HCT116 (cell line): ENCODE measurements at regions not wholly inside any gene's neighbourhood (a gene's known extent, or its start where the extent isn't known, plus 50 kb on each side); places are given as distances from the start of the nearest gene placed in this dataset.

Experiments
- ATAC-seq: fragments of 200-7000 bp; cut with Tn5 transposase; 2 replicates; pipeline ENCODE4 v1.9.1; 2020; ENCODE audit warnings: mild to moderate bottlenecking, moderate library complexity
- BruUV-seq: library from RNA; stranded (reverse); fragments of 400-500 nt; replicated peaks from 2 replicates; lab custom pipeline; 2021; lab: Mats Ljungman, UMichigan
- CTCF ChIA-PET: fragments of 300-600 bp; sonication (Branson Sonifier 250); formaldehyde crosslinking; loops from one replicate; lab custom pipeline; 2021; ENCODE audit warnings: antibody characterized with exemption; lab: Charles Lee
- POLR2A ChIA-PET: fragments of 300-600, 350-600 bp; sonication (Branson Sonifier 250); formaldehyde crosslinking; loops from one replicate; lab custom pipeline; 2021; ENCODE audit warnings: antibody characterized with exemption; lab: Charles Lee
- RAD21 ChIA-PET, 2 experiments: fragments of 300-600 bp; sonication (Branson Sonifier 250); formaldehyde crosslinking; loops; one replicate each; lab custom pipeline; 2023; ENCODE audit warnings: low total read pairs in 2 of 2; ENCODE audit not compliant: uncharacterized antibody in 2 of 2, unreplicated experiment in 2 of 2, low non-redundant PET in 1 of 2; lab: Charles Lee
- DNase-seq: peaks from one replicate; pipeline ENCODE4 v3.0.0-alpha.2; 2010; ENCODE audit warnings: low read depth, low spot score
- H2AFZ ChIP-seq: fragments of 200-600 bp; shearing (Covaris generic), sonication (generic); 2 replicates; pipeline ENCODE4 v1.6.1; 2017; ENCODE audit warnings: low read depth, mixed run types, mixed read lengths, antibody characterized with exemption, low read length; ENCODE audit not compliant: poor library complexity, severe bottlenecking
- H3K27ac ChIP-seq: 2 replicates; pipeline ENCODE4 v1.5.1; 2012; ENCODE audit warnings: low read depth, low read length
- H3K27me3 ChIP-seq: fragments of 200-600 bp; sonication (generic); 2 replicates; pipeline ENCODE4 v1.6.1; 2016; ENCODE audit warnings: mixed run types, low read length, mixed read lengths; ENCODE audit not compliant: insufficient read depth
- H3K36me3 ChIP-seq, 2 experiments: fragments of 200-500 bp in 1 of 2; fragments of 200-600 bp in 1 of 2; sonication (Bioruptor generic) in 1 of 2; sonication (generic) in 1 of 2; 2 replicates each; pipeline versions ENCODE4 v1.5.1 to v1.6.1; 2014 to 2016; ENCODE audit warnings: low read length in 2 of 2, inconsistent platforms in 1 of 2, mixed read lengths in 1 of 2, mixed run types in 1 of 2; ENCODE audit not compliant: insufficient read depth in 2 of 2, control insufficient read depth in 1 of 2
- H3K4me1 ChIP-seq, 2 experiments: fragments of 200-600 bp in 1 of 2; sonication (generic) in 1 of 2; 2 replicates each; pipeline versions ENCODE4 v1.5.1 to v1.6.1; 2012 to 2017; ENCODE audit warnings: low read length in 2 of 2, inconsistent platforms in 1 of 2, mild to moderate bottlenecking in 1 of 2, mixed read lengths in 1 of 2, mixed run types in 1 of 2, moderate library complexity in 1 of 2; ENCODE audit not compliant: insufficient read depth in 2 of 2, control insufficient read depth in 1 of 2
- H3K4me2 ChIP-seq: fragments of 200-600 bp; sonication (generic); 2 replicates; pipeline ENCODE4 v1.6.1; 2017; ENCODE audit warnings: mixed run types, low read length, mixed read lengths
- H3K4me3 ChIP-seq, 2 experiments: fragments of 200-600 bp in 1 of 2; sonication (generic) in 1 of 2; replicated peaks in 1 of 2; 2 replicates each; pipeline ENCODE4 v1.5.1; 2011 to 2016; ENCODE audit warnings: low read length in 2 of 2, control low read depth in 1 of 2, low read depth in 1 of 2, mild to moderate bottlenecking in 1 of 2, mixed read lengths in 1 of 2, mixed run types in 1 of 2
- H3K79me2 ChIP-seq: fragments of 200-600 bp; sonication (generic); 2 replicates; pipeline ENCODE4 v1.6.1; 2017; ENCODE audit warnings: mild to moderate bottlenecking, mixed run types, low read length, moderate library complexity, mixed read lengths; ENCODE audit not compliant: insufficient read depth
- H3K9ac ChIP-seq: fragments of 200-600 bp; sonication (generic); 2 replicates; pipeline ENCODE4 v1.6.1; 2016; ENCODE audit warnings: low read length, mixed read lengths
- H3K9me2 ChIP-seq: fragments of 200-600 bp; sonication (generic), shearing (Covaris generic); 2 replicates; pipeline ENCODE4 v1.6.1; 2017; ENCODE audit warnings: mixed run types, mild to moderate bottlenecking, moderate library complexity; ENCODE audit not compliant: insufficient read depth
- H3K9me3 ChIP-seq, 2 experiments: fragments of 200-500 bp in 1 of 2; fragments of 200-600 bp in 1 of 2; sonication (Bioruptor generic) in 1 of 2; sonication (generic) in 1 of 2; 2 replicates each; pipeline ENCODE4 v1.6.1; 2014 to 2017; ENCODE audit warnings: low read length in 2 of 2, mixed read lengths in 2 of 2, inconsistent platforms in 1 of 2, low read depth in 1 of 2, mild to moderate bottlenecking in 1 of 2, mixed run types in 1 of 2, moderate library complexity in 1 of 2; ENCODE audit not compliant: control insufficient read depth in 1 of 2, insufficient read depth in 1 of 2
- H4K20me1 ChIP-seq: fragments of 200-600 bp; sonication (generic), shearing (Covaris generic); 2 replicates; pipeline ENCODE4 v1.6.1; 2017; ENCODE audit warnings: mixed run types, mild to moderate bottlenecking, moderate library complexity; ENCODE audit not compliant: insufficient read depth
- EZH2 ChIP-seq: fragments of 200-600 bp; sonication (generic); IDR thresholded peaks from 2 replicates; pipeline ENCODE4 v1.6.1; 2017; ENCODE audit warnings: antibody characterized with exemption, mixed run types
- FOSL1 ChIP-seq: IDR thresholded peaks from 2 replicates; pipeline ENCODE4 v1.6.1; 2012; ENCODE audit warnings: low read depth
- intact Hi-C: fragments of 100-400 bp; cut with micrococcal nuclease; formaldehyde crosslinking; loops from 2 replicates; pipeline ENCODE4 v1.10.0; 2022
- TF ChIP-seq, protein P1 (sequence below): IDR thresholded peaks from 2 replicates; pipeline ENCODE4 v1.6.1; 2012
- TF ChIP-seq, protein P2 (sequence below): IDR thresholded peaks from 2 replicates; pipeline ENCODE4 v1.6.1; 2011; ENCODE audit warnings: mild to moderate bottlenecking, low read length, moderate library complexity; ENCODE audit not compliant: insufficient replicate concordance; ENCODE audit errors: extremely low read depth
- TF ChIP-seq, protein P3 (sequence below): IDR thresholded peaks from 2 replicates; pipeline ENCODE4 v1.6.1; 2012; ENCODE audit warnings: low read depth

DNA sequence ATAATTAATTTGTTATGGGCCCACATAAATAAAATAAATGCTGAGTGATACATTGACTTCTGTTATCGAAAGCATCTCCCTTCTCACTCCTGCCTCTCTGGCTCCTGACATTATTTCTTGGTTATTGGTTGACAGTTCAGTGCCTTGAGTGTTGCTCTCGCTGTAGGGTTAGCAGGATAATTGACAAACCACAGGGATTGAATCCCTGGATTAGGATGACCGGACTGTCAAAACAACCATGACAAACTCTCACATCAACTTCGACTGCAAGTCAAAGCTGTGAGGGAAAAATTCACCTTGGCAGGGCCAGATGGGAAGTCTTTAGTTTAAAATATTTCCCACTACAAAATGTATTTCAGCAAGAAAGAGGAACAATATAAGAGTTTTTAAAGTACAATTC is 245.4 kb upstream of the TFAP2D start:
- peaks cover 10 to 18% of the 10 kb centered on the region in 2 experiments; a peak in 2 of 4 replicates for H3K9me3 ChIP-seq
- CTCF ChIA-PET, result no interaction called here

More for the DNA sequence above, 245.4 kb upstream of the TFAP2D start:
- Histone ChIP-seq H3K36me3 (no peaks in the 10 kb centered on the region), H3K27ac (no peak overlapping the region), H3K79me2 (no peaks in the 10 kb centered on the region), H4K20me1 (no peaks in the 10 kb centered on the region), H3K4me1 (no peaks in the 10 kb centered on the region), H3K4me2 (no peak overlapping the region), H3K4me3 (no peak overlapping the region), H3K9me2 (no peaks in the 10 kb centered on the region), H2AFZ (no peak overlapping the region), H3K27me3 (no peaks in the 10 kb centered on the region), H3K9ac (no peak overlapping the region)
- ATAC-seq, result no peak
- ChIA-PET POLR2A (no interaction called here), RAD21 (no interaction called here)
- BruUV-seq, result no TSS peak
- intact Hi-C loops, result no loop called here
- TF ChIP-seq, protein P1, sequence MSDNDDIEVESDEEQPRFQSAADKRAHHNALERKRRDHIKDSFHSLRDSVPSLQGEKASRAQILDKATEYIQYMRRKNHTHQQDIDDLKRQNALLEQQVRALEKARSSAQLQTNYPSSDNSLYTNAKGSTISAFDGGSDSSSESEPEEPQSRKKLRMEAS, result no peak
- no peak for TF ChIP-seq FOSL1
- TF ChIP-seq EZH2, result no peak
- TF ChIP-seq, protein P2, sequence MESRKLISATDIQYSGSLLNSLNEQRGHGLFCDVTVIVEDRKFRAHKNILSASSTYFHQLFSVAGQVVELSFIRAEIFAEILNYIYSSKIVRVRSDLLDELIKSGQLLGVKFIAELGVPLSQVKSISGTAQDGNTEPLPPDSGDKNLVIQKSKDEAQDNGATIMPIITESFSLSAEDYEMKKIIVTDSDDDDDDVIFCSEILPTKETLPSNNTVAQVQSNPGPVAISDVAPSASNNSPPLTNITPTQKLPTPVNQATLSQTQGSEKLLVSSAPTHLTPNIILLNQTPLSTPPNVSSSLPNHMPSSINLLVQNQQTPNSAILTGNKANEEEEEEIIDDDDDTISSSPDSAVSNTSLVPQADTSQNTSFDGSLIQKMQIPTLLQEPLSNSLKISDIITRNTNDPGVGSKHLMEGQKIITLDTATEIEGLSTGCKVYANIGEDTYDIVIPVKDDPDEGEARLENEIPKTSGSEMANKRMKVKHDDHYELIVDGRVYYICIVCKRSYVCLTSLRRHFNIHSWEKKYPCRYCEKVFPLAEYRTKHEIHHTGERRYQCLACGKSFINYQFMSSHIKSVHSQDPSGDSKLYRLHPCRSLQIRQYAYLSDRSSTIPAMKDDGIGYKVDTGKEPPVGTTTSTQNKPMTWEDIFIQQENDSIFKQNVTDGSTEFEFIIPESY, result no peak
- TF ChIP-seq, protein P3, sequence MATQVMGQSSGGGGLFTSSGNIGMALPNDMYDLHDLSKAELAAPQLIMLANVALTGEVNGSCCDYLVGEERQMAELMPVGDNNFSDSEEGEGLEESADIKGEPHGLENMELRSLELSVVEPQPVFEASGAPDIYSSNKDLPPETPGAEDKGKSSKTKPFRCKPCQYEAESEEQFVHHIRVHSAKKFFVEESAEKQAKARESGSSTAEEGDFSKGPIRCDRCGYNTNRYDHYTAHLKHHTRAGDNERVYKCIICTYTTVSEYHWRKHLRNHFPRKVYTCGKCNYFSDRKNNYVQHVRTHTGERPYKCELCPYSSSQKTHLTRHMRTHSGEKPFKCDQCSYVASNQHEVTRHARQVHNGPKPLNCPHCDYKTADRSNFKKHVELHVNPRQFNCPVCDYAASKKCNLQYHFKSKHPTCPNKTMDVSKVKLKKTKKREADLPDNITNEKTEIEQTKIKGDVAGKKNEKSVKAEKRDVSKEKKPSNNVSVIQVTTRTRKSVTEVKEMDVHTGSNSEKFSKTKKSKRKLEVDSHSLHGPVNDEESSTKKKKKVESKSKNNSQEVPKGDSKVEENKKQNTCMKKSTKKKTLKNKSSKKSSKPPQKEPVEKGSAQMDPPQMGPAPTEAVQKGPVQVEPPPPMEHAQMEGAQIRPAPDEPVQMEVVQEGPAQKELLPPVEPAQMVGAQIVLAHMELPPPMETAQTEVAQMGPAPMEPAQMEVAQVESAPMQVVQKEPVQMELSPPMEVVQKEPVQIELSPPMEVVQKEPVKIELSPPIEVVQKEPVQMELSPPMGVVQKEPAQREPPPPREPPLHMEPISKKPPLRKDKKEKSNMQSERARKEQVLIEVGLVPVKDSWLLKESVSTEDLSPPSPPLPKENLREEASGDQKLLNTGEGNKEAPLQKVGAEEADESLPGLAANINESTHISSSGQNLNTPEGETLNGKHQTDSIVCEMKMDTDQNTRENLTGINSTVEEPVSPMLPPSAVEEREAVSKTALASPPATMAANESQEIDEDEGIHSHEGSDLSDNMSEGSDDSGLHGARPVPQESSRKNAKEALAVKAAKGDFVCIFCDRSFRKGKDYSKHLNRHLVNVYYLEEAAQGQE, result no peak
- no peak for DNase-seq
